Fibroblast of mammary gland (primary cell): ENCODE measurements at regions not wholly inside any gene's neighbourhood (a gene's known extent, or its start where the extent isn't known, plus 50 kb on each side); places are given as distances from the start of the nearest gene placed in this dataset.
A peak's percentile ranks its signal among the peaks of the same experiment; 100 is the strongest.

Experiments used
- DNase-seq: peaks from one replicate; pipeline ENCODE4 v3.0.0-alpha.2; 2010; ENCODE audit warnings: low read depth
- H3K4me3 ChIP-seq: 2 replicates; pipeline ENCODE4 v1.5.1; 2011; ENCODE audit warnings: low read depth, mild to moderate bottlenecking, low read length, moderate library complexity; ENCODE audit not compliant: control insufficient read depth
- TF ChIP-seq, protein P1 (sequence below): conservative IDR thresholded peaks from 2 replicates; pipeline ENCODE4 v1.5.1; 2011; ENCODE audit warnings: low read depth, low read length, inconsistent platforms; ENCODE audit not compliant: control insufficient read depth, insufficient read depth

DNA sequence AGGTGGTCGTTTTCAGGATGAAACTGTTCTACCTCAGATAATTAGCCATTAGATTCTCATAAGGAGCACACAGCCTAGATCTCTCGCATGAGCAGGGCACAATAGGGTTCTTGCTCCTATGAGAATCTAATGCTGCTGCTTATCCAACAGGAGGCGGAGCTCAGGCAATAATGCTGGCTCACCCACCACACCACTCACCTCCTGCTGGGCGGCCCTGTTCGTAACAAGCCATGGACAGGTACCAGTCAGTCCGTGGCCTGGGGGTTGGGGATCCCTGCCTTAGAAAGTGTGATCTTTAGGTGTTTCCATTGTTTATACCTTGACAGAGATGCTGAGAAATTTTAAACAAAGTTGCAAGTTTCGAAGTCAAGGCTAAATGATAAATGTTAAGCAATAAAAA lies 344.6 kb upstream of the HTR2A start:
- TF ChIP-seq, protein P1, sequence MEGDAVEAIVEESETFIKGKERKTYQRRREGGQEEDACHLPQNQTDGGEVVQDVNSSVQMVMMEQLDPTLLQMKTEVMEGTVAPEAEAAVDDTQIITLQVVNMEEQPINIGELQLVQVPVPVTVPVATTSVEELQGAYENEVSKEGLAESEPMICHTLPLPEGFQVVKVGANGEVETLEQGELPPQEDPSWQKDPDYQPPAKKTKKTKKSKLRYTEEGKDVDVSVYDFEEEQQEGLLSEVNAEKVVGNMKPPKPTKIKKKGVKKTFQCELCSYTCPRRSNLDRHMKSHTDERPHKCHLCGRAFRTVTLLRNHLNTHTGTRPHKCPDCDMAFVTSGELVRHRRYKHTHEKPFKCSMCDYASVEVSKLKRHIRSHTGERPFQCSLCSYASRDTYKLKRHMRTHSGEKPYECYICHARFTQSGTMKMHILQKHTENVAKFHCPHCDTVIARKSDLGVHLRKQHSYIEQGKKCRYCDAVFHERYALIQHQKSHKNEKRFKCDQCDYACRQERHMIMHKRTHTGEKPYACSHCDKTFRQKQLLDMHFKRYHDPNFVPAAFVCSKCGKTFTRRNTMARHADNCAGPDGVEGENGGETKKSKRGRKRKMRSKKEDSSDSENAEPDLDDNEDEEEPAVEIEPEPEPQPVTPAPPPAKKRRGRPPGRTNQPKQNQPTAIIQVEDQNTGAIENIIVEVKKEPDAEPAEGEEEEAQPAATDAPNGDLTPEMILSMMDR, result no peak
- DNase-seq, result no peak
- no peak overlapping the region for H3K4me3 ChIP-seq

DNA sequence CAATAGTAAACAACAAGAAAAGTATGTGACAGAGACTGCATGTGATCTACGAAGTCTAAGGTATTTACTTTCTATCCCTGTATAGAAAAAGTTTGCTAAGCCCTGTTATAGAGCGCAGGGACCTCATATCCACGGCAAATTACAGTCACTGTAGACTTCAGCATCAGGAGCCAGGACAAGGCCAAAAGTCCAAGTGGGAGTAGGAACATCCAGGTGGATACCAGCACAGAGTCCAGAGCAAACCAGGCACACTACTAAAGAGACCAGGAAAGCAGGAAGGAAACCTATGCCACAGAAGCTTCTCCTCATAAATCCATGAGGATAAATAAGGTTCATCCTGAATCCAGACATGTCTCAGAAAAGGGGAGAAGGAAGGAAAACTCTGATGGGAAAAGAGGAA lies 342.2 kb upstream of the HTR2A start:
- no peak overlapping the region for H3K4me3 ChIP-seq
- TF ChIP-seq, protein P1, result no peak
- no peak for DNase-seq

DNA sequence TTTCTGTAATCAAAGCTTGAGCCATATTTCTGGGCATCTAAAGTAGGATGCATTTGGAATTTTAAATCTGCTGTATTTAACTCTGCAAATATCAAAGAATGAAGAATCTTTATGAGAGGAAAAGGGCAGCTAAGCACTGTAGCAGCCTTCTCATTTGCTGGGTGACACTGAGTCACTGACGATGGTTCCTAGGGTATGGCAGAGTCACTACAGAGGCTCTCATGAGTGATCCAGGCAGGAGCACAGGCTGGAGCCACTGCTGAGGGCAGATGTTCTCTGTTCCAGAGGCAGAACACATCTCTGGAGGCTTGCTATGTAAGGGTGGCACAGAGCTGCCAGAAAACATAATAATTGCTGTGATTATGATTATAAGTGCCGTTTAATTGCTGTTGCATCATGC lies 340.7 kb upstream of the HTR2A start:
- DNase-seq, result peak; percentile 22
- H3K4me3 ChIP-seq, result no peak overlapping the region
- TF ChIP-seq, protein P1, result no peak

DNA sequence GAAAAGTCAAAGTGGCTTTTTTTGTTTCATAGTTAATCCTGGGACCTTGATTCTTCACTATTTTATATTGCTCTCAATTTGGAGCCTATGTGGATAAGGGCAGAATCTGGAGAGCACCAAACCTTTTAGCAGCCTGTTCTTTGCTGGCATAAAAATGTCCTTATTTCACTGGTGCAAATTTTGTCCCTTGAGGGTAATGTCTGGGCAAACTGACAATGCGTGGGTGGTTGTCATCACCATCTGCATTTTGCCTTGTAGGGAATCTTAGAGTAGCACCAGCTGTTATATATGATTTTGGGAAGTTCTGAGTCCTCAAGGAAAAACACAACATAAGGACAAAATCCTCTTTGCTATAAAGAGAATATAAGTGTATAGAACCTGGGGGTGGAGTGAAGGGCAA lies 336.9 kb upstream of the HTR2A start:
- TF ChIP-seq, protein P1, result no peak
- no peak overlapping the region for H3K4me3 ChIP-seq
- peak; percentile 55 for DNase-seq

DNA sequence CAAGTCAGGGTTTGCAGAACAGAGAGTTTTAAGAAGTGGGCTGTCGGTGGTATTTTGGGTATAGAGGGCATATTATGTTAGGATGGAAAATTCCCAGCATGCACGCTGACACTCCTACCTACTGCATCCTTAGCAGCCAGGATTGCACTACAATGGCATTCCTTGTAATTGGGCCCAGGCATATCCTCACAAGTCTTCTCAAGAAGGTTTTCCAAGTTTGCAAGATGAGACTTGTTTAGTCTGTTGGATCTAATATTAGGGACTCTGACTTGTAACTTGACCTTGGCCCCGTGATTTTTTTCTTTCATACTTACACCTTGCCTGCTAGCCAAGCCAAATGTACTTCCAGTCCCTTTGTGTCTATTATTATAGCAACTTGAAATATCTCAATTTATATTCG lies 335.7 kb upstream of the HTR2A start:
- TF ChIP-seq, protein P1, result no peak
- no peak overlapping the region for H3K4me3 ChIP-seq
- DNase-seq, result no peak

DNA sequence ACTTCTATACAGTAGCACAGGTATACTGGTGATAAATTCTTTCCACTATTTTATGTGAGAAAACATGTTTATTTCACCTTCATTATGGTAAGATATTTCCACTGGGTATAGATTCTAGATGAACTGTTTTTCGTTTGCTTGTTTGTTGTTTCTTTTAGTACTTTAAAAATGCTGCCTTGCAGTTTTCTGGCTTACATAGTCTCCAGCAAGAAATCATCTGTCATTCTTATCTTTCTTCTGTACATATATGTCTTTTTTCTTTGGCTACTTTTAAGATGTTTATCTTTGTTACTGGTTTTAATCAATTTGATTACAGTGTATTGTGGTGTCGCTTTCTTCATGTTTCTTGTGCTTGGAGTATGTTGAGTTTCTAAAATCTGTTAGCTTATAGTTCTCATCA lies 333.3 kb upstream of the HTR2A start:
- H3K4me3 ChIP-seq, result no peak overlapping the region
- TF ChIP-seq, protein P1, result no peak
- no peak for DNase-seq

DNA sequence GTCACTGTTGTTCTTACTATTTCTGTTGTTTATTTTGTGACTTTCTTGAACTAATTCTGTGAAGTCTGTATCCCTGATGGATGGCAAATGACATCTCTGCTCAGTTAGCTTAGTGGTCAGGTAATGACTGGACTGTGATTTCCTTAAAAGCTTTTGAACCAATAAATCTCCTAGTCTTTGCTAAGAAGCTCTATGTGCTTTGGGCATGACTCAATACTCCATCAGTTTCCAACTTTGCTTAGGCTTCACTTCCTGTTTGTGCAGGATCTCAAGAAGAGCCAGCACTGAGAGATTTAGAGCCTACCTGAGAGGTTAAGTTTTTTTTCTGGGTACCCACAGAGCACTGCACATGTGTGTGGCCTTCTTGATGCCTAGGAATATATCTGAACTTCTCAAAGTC lies 329.7 kb upstream of the HTR2A start:
- no peak overlapping the region for H3K4me3 ChIP-seq
- DNase-seq, result peak; percentile 51
- TF ChIP-seq, protein P1, result no peak
